Omental fat pad (tissue), 3 donors: ENCODE measurements at regions not wholly inside any gene's neighbourhood (a gene's known extent, or its start where the extent isn't known, plus 50 kb on each side); places are given as distances from the start of the nearest gene placed in this dataset.

Experiments
- ATAC-seq: fragments of 150-250 bp; one replicate; pipeline ENCODE4 v1.9.1; 2016; ENCODE audit warnings: mild to moderate bottlenecking, moderate library complexity; ENCODE audit not compliant: low FRiP score
- DNase-seq: peaks from one replicate; pipeline ENCODE4 v3.0.0-alpha.2; 2019; ENCODE audit warnings: low spot score
- CTCF ChIP-seq, 3 donors: fragments of 450-650 bp; IDR thresholded peaks; one replicate each; pipeline ENCODE4 v1.5.1; 2016 to 2017; ENCODE audit warnings: antibody characterized with exemption in 3 of 3, mild to moderate bottlenecking in 3 of 3, moderate library complexity in 2 of 3

GRCh38 chr14:26984311-26985177, 386.7 kb upstream of the NOVA1 start:
- TF ChIP-seq CTCF (IDR thresholded peaks at IDR 0.05), result no peak
- peak; percentile 62 for DNase-seq
- no peak for ATAC-seq

- no peak for DNase-seq
- TF ChIP-seq CTCF (IDR thresholded peaks at IDR 0.05), result no peak
- no peak for ATAC-seq
Observed at GRCh38 chr14:26987744-26988363, 390.0 kb upstream of the NOVA1 start.

- TF ChIP-seq CTCF (IDR thresholded peaks at IDR 0.05), result no peak
Observed at GRCh38 chr14:26990946-26991345, 393.1 kb upstream of the NOVA1 start.

GRCh38 chr14:26992403-26993115, 394.7 kb upstream of the NOVA1 start:
- TF ChIP-seq CTCF (IDR thresholded peaks at IDR 0.05), result no peak
- no peak for ATAC-seq

More at GRCh38 chr14:26990946-26991345, 393.1 kb upstream of the NOVA1 start:
- no peak for DNase-seq
- ATAC-seq, result no peak

GRCh38 chr14:26993556-26993955, 395.7 kb upstream of the NOVA1 start:
- DNase-seq (no peak), ATAC-seq (no peak)
- TF ChIP-seq CTCF (IDR thresholded peaks at IDR 0.05), result no peak

More at GRCh38 chr14:26992403-26993115, 394.7 kb upstream of the NOVA1 start:
- no peak for DNase-seq

GRCh38 chr14:26995301-26995700, 397.5 kb upstream of the NOVA1 start:
- ATAC-seq (no peak), DNase-seq (no peak)
- TF ChIP-seq CTCF (IDR thresholded peaks at IDR 0.05), result no peak
